GM18517 (cell line): ENCODE measurements at regions not wholly inside any gene's neighbourhood (a gene's known extent, or its start where the extent isn't known, plus 50 kb on each side); places are given as distances from the start of the nearest gene placed in this dataset.

Source experiments
- ATAC-seq: cut with Tn5 transposase; IDR thresholded peaks from one replicate; pipeline ENCODE4 v1.9.1; 2021; ENCODE audit warnings: mild to moderate bottlenecking, moderate library complexity; ENCODE audit not compliant: unreplicated experiment

DNA sequence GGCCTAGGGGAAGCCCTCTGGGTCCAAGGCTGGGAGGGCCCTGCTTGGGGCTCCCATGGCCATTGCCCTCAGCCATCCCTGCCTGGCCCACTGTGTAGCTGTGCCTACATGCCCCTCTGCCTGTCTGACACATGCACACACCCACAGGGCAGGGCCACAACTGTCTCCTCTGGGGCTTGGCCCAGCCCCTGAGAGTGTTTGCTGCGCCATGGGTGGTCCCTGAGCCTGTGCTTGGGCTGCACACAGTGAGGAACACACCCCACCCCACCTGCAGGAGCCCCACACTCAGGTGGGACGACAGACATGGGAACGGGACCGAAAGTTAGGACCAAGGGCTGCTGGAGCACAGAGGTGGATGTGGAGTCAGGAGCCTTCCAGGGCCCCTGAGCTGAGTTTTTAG, 489.5 kb downstream of the TBC1D22A start:
- ATAC-seq: no peak

- ATAC-seq: no peak
These were observed 488.7 kb downstream of the TBC1D22A start for GRCh38 chr22:47250995-47251765.

DNA sequence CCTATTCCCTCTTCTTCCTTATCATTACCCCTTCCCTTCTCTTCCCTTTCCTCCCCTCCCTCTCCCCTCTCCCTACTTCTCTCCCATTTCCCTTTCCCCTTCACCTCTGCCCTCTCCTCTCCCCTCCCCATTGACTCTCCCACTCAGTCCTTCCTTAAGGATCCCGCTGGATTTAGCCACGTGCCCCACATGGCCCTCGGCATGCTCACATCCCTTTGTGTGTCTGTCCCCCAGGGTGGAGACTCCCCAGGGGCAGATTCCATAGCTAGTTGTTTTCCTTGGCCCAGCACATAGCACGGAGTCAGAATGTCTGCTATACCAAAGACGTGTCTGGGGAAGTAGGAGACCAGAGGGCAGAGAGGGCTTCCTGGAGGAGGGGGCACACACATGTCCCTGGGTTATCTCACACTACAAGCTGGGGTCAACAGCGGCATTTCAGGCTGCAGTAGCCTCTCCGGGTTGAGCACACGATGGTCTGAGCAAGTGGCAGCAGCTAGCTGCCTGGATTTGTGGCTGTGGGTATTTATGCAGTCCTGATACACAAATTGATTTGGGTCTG, 487.0 kb downstream of the TBC1D22A start:
- no peak for ATAC-seq

- no peak for ATAC-seq
These were observed 486.5 kb downstream of the TBC1D22A start for GRCh38 chr22:47248925-47249324.

GRCh38 chr22:47247579-47248240, 485.3 kb downstream of the TBC1D22A start:
- no peak for ATAC-seq

DNA sequence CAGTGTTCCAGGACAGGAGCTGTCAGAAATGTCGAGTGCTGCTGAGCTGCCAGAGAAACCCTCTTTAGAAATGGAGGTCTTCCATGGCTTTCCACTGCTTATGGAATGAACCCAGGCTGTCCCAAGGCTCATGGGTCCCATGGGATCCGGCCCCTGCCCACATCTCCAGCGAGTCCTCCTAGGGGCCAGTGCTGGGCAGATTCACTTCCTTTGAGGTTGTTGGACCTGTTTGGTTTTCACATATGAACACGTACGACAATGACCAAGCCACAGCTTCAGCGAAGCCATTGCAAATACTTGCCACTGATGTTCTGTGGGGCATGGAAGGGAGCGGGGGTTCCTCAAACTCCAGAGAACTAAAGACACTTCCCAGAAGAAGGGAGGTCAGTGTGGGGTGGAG, 483.3 kb downstream of the TBC1D22A start:
- ATAC-seq: no peak

DNA sequence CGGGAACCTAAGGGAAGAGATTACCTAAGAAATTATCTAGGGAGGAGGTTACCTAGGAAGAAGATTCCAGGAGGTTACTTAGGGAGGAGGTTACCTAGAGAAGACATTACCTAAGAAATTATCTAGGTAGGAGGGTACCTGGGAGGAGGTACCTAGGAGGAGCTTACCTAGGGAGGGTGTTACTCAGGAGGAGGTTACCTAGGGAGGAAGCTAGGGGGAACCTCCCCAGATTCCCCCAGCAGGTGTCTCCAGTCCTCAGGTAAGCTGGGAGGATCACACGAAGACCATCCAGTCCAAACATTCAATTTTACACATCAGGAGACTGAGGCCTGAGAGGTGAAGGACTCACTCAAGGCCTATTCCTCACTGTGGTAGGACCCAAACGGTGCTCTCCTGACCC, 482.8 kb downstream of the TBC1D22A start:
- no peak for ATAC-seq

DNA sequence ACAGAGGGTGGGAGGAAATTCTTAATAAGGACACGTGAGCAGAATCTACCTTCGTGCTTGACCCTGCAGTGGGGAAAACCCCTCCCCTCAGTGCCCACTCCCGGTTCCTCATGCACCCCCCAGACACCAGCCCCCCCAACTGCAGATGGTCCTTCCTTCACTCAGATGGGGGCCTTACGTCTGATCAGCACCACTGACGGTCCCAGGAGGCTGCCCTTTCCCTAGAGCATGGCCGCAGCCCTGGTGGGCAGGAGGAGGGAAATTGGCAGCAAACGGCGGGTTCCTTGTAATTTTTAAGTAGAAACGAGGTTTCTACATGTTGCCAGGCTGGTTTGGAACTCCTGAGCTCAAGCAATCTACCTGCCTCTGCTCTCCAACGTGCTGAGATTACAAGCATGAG, 477.7 kb downstream of the TBC1D22A start:
- ATAC-seq: no peak

DNA sequence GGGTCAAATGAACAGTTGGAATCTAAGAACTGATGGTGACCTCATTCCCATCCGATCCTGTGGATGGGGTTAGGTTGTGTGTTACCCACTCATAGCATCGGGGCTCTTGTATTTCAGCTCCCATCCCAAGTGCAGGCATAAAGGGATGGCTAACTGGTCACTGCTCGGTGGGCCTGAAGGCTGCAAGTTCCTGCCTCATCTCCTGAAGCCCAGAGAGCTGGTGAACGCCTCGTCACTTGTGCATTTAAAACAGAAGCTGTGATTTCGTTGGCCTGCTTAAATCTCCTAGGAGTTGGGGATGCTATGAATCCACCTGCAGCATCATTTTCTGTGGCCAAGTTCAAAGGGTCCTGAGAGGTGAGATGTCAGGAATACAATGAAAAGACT, 477.0 kb downstream of the TBC1D22A start:
- no peak for ATAC-seq

- ATAC-seq: no peak
These were observed 476.4 kb downstream of the TBC1D22A start for GRCh38 chr22:47238690-47239473.

DNA sequence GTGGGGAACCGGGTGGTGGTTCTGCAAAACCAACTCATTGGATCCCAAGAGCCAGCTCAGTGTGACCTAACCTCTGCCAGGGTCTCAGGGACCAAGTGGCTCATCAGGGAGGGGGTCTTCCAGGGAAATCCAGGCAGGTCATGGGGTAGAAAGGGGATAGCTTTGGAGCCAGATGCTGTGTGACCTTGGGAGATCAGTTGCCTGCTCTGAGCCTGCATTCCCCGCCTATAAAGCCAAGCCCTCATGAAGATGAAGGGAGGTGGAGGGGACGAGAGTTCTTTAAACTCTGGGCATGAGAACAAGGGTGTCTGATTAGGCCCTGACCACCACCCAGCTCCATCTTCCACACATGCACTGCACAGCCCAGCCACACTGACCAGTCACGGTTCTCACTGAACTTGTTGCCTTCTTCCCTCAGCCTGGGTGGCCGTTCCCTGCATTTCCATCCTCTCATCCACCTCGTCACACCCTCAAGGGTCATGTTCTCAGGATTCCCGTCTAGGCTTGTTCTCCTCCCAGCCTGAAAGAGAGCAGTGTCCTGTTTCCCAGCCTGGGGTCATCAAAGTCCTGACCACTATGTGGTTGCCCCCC, 475.5 kb downstream of the TBC1D22A start:
- ATAC-seq: no peak

DNA sequence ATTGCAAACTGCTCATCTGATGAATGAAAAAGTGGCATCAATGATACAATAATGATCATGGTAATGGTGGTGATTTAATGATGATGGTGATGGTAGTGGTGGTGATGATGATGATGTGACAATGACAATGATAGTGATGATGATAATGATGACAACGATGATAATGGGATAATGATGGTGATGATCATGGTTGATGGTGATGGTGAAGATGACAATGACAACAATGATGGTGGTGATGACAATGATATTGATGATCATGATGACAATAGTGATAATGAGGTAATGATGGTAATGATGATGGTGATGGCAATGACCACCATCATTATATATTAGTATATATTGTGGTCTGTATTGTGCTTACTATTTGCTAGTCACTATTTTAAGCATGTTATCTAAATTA, 474.3 kb downstream of the TBC1D22A start:
- no peak for ATAC-seq

DNA sequence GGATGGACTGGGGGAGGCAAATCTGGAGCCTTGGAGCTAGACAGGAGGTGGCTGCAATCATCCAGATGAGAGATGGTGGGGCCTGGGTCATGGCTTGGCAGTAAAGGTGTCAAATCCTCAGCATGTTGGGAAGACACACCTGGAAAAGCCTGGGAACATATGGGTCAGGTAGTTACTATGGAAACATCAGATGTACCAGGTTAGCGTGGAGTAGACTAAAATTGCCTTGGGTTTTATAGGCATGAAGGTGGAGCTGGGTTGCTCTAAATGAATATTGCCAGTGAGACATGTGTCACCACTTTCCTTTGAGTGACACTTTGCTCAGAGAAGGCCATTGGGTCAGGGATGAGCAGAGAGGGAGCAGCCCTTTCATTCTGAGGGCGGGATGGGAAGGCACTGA, 473.7 kb downstream of the TBC1D22A start:
- ATAC-seq: no peak

DNA sequence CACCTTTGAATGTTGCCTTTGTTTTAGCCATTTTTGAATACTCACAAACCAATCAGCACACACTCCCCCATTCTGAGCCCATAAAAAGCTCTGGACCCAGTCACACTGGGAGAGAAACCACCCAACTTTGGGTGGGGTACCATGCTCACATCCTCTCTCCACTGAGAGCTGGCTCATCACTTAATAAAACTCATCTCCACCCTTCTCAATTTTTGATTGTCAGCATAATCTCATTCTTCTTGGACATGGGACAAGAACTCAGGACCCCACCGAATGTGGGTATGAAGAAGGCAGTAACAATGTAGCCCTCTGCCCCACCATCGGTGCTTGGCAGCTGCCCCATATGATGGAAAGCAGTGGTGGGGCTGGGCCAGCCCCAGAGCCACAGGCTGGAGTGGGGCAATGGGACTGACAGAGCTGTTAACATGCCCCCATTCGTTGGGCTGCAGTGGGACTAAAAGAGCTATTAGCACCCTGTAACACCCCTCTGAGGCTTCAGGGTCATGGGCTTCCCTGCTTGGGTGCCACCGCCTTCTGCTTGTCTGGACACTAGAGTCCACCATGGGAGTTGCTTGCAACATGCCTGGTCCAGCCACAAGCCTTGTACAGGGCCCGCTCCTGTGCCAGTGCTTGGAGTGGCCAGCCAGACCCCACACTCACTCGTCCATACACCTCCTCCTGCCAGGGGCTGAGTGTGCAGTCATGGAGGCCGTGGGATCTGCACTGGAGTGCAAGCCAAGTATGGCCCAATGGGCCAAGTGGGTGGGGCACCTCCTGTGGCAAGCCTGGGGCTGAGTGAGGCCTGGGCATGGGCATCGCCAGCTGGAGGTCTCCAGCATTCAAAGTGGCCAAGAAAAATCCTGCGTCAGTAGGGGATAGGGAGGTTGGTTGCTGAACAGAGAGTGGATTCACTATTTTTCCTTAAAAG, 471.1 kb downstream of the TBC1D22A start:
- no peak for ATAC-seq

- no peak for ATAC-seq
These were observed 470.3 kb downstream of the TBC1D22A start for GRCh38 chr22:47232753-47233152.

DNA sequence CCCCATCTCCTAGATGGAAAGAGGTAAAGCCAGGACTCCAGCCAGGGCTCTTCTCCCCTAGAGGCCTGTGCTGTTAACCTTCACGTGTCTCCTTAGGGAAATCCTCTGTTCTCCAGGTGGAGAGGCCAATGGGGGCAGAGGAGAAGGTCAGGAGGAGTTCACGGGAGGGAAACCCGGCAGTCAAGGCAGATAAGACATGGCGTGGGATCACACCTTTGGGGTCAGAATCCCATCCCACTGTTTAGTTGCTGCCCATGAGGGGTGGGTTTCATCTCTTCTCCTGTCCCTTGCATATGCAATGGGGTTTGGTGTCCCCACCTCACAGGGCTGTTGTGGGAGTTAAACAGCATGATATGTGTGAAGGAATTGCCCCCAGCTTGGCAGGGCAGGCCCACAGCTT, 469.7 kb downstream of the TBC1D22A start:
- ATAC-seq: no peak

GRCh38 chr22:47231759-47232158, 469.3 kb downstream of the TBC1D22A start:
- ATAC-seq: no peak

DNA sequence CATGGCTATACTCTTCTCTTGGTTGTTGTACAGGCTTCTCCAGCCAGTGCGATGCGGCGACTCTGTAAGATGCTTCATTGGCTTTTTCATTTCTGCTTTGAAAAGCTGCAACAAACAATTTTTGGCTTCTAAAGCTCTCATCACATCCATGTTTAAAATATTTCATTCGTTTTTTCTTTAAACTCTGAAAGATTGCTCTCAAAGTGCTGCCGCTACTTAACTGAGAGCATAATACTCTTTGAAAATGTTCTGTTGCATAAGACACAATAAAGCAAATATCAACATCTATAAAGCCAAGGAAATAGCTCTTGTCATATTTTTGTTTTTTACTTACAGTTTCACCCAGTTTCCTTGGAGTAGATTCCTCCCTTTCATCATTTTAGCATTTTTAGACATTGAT, 468.3 kb downstream of the TBC1D22A start:
- ATAC-seq: no peak

- no peak for ATAC-seq
These were observed 467.8 kb downstream of the TBC1D22A start for GRCh38 chr22:47230251-47230650.

DNA sequence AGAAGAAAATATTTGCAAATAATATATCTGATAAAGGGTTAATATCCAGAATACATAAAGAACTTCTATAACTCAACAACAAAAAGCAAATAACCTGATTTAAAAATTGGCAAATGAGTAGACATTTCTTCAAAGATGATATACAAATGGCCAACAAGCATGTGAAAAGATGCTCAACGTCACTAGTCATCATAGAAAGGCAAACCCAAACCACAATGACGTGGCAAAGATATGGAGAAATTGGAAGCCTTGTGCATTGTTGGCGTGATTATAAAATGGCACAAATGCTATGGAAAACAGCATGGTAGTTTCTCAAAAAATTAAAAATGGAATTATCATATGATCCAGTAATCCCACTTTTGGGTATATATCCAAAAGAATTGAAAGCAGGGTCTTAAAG, 466.3 kb downstream of the TBC1D22A start:
- no peak for ATAC-seq
